GM13977 (cell line): ENCODE measurements at regions not wholly inside any gene's neighbourhood (a gene's known extent, or its start where the extent isn't known, plus 50 kb on each side); places are given as distances from the start of the nearest gene placed in this dataset.

ENCODE experiments used
- DNase-seq: peaks from one replicate; pipeline ENCODE4 v3.0.0; 2012; ENCODE audit warnings: low spot score
- CTCF ChIP-seq: IDR thresholded peaks from 2 replicates; pipeline ENCODE4 v1.5.1; 2012; ENCODE audit warnings: mild to moderate bottlenecking, control low read depth; ENCODE audit not compliant: insufficient read depth; ENCODE audit errors: extremely low read depth, missing control alignments
- in situ Hi-C: fragments of 300-500 bp; cut with MboI; formaldehyde crosslinking; loops from one replicate; pipeline ENCODE4 v1.12.0; 2022; ENCODE audit warnings: low sequenced_read_pairs, low pct_unique_long_range_greater_than_20kb, mixed read lengths, inconsistent platforms; ENCODE audit not compliant: unreplicated experiment

DNA sequence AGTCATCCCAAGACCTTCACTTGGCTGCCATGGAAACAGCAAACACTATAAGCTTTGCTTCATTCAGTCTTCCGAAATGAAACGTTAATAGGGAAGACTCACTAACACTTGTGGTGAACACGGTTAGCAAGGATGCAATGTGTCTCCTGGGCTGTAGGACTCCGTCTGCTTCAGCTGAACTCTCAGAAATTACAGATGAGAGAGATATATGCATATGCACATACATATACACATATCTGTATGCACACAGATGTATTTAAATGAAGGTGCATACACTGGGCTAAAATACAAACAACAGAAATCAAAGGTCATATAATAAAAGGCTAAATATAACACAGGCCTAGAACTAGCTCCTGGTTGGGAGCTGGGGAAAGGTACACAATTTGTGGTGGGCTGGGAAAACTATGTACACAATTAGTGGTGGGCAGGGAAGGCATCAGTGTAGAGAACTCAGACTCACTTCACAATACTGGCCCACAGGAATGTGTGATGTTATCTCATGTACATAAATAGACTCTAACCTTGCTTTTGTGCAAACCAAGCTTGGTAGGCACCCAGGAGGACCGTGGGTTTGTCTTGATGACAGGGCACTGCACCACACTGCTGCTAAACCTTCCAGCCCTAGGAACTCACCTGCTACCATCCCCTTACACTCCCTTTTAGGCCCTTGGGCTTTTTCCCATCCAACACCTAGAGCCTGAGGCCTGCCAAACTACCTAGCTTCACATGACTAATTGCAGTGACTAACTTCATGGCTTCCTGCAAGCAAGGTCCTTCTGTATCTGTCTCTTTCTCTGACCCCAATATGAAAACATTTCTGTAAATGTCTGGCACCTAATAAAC is 873.1 kb downstream of the NSUN3 start:
- in situ Hi-C loops, result no loop called here
- DNase-seq, result no peak
- TF ChIP-seq CTCF, result no peak

- in situ Hi-C loops, result no loop called here
- DNase-seq, result no peak
- TF ChIP-seq CTCF, result no peak
Observed at GRCh38 chr3:94937980-94938379, 875.1 kb downstream of the NSUN3 start.

DNA sequence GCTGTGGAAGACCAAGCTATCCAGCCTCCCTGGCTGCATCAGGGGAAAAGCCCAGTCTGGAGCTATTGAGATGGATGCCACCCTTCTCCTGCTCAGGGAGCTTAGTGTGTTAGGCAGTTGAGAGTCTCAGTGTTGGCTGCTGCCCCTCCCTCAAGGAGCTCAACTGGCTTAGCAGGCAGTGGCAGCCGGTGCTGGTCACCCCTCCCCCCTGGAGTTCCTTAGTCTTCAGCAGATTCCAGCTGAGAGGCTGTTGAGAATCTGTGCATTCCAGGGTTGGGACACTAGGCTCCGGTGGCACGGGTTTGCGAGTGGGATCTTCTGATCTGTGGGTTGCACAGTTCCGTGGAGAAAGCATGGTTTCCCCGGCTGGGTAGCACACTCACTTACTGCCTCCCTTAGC is 883.8 kb downstream of the NSUN3 start:
- TF ChIP-seq CTCF, result no peak
- in situ Hi-C loops, result no loop called here
- DNase-seq, result no peak

- no peak for TF ChIP-seq CTCF
- in situ Hi-C loops, result no loop called here
- DNase-seq, result no peak
Observed at GRCh38 chr3:94961423-94962100, 898.7 kb downstream of the NSUN3 start.

DNA sequence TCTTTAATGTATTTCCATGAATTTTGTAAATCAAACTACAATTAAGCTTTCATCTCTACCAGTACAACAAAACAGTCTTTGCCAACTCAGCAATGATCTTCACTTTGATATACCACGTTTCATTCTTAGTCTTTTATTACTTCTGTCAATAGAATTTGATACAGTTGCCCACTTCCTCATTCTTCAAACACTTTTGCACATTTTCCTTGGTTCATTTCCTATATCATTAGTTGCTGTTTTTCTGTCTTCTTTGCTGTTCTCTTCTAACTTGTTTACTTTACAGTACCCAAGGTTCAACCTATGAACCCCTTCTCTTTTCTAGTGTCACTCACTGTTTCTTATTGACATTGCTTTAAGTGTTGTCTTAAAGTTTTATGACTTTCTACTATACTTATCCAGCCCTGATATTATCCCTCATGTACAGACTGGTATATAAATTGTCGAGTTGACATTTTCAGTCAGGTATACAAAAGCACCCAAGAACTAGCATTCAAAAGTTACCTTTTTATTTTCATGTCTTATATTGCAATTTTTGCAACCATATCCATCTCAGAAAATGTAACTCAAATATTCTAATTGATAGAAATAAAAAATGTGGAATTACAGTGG is 903.1 kb downstream of the NSUN3 start:
- DNase-seq, result no peak
- no peak for TF ChIP-seq CTCF
- in situ Hi-C loops, result no loop called here

DNA sequence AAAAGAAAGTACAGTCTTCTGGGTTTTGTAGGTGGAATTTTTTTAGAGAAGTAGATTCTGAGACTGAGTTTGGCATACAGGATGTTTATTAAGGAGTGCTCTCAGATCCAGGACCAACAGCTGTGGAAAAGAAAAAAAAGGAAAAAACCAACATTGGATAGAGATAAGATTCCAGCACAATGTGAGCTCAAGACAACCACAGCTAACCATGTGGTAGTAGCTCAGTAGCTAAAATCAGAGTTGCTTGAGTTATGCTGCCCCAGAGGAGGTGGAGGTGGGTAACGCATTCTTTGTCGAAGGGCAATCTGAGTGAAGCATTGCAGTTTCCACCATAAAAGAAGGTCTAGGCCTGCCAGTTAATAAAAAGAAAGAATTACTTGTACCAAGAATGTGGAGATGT is 904.3 kb downstream of the NSUN3 start:
- in situ Hi-C loops, result no loop called here
- DNase-seq, result no peak

More for the DNA sequence above, 904.3 kb downstream of the NSUN3 start:
- TF ChIP-seq CTCF, result no peak
